HepG2 (cell line): ENCODE measurements at regions not wholly inside any gene's neighbourhood (a gene's known extent, or its start where the extent isn't known, plus 50 kb on each side); places are given as distances from the start of the nearest gene placed in this dataset.

Source experiments
- ATAC-seq: fragments of 200-7000 bp; cut with Tn5 transposase; 3 replicates; pipeline ENCODE4 v1.9.1; 2020; ENCODE audit warnings: mild to moderate bottlenecking, moderate library complexity
- BruUV-seq: library from RNA; stranded (reverse); fragments of 400-500 nt; replicated peaks from 2 replicates; lab custom pipeline; 2021; lab: Mats Ljungman, UMichigan
- CTCF ChIA-PET: fragments of 300-600 bp; formaldehyde crosslinking; extraction: SDS; loops from one replicate; lab custom pipeline; 2021; ENCODE audit warnings: low total read pairs, inconsistent platforms, low intra/inter-chr PET ratio; lab: Yijun Ruan, JAX
- POLR2A ChIA-PET: fragments of 350-600 bp; sonication (Branson Sonifier 250); formaldehyde crosslinking; loops from one replicate; lab custom pipeline; 2020; ENCODE audit warnings: antibody characterized with exemption, inconsistent platforms; lab: Yijun Ruan, JAX
- DNase-seq: peaks from one replicate; pipeline ENCODE4 v3.0.0-alpha.2; 2015; ENCODE audit warnings: low spot score
- FAIRE-seq: peaks from 3 replicates; lab custom pipeline; 2011; peaks lifted over from hg19 to GRCh38; lab: Jason Lieb, UNC
- H2AFZ ChIP-seq: one replicate; pipeline ENCODE4 v1.6.1; 2011; ENCODE audit warnings: low read length, inconsistent platforms
- H3K27ac ChIP-seq: fragments of 300-600 bp; 3 replicates; pipeline ENCODE4 v1.8.0; 2011; ENCODE audit warnings: mixed run types, mild to moderate bottlenecking, mixed read lengths, low read length, inconsistent platforms; ENCODE audit not compliant: insufficient read depth; ENCODE audit errors: extremely low read length
- H3K27me3 ChIP-seq, 2 experiments: fragments of 200-600 bp in 1 of 2; 2 replicates in 1 of 2; 3 replicates in 1 of 2; pipeline versions ENCODE4 v1.6.0 to v1.8.0; 2011; ENCODE audit warnings: low read length in 2 of 2, mild to moderate bottlenecking in 2 of 2, moderate library complexity in 2 of 2, inconsistent platforms in 1 of 2; ENCODE audit not compliant: insufficient read depth in 2 of 2, control insufficient read depth in 1 of 2
- H3K36me3 ChIP-seq, 2 experiments: fragments of 200-600 bp in 1 of 2; replicated peaks in 1 of 2; 2 replicates in 1 of 2; 3 replicates in 1 of 2; pipeline versions ENCODE4 v1.5.1 to v1.8.0; 2011; ENCODE audit warnings: low read length in 2 of 2, inconsistent platforms in 1 of 2; ENCODE audit not compliant: insufficient read depth in 2 of 2, control insufficient read depth in 1 of 2
- H3K4me1 ChIP-seq: 2 replicates; pipeline ENCODE4 v1.5.1; 2012; ENCODE audit warnings: low read length, inconsistent platforms; ENCODE audit not compliant: insufficient read depth
- H3K4me2 ChIP-seq: 2 replicates; pipeline ENCODE4 v1.6.0; 2011; ENCODE audit warnings: low read depth, low read length, inconsistent platforms
- H3K4me3 ChIP-seq, 3 experiments: fragments of 200-600 bp in 1 of 3; sonication (generic), shearing (Covaris generic) in 1 of 3; replicated peaks in 1 of 3; 2 replicates each; pipeline ENCODE4 v1.5.1; 2011 to 2016; ENCODE audit warnings: low read length in 3 of 3, inconsistent platforms in 2 of 3, low read depth in 2 of 3, mild to moderate bottlenecking in 2 of 3, control low read depth in 1 of 3, mixed read lengths in 1 of 3; ENCODE audit not compliant: insufficient read depth in 1 of 3
- H3K79me2 ChIP-seq: one replicate; pipeline ENCODE4 v1.6.1; 2011; ENCODE audit warnings: low read length, inconsistent platforms; ENCODE audit not compliant: insufficient read depth
- H3K9ac ChIP-seq: 2 replicates; pipeline ENCODE4 v1.6.0; 2011; ENCODE audit warnings: mild to moderate bottlenecking, low read depth, low read length, inconsistent platforms; ENCODE audit not compliant: insufficient read depth
- H3K9me3 ChIP-seq: 2 replicates; pipeline ENCODE4 v1.5.1; 2012; ENCODE audit warnings: mild to moderate bottlenecking, low read length
- H4K20me1 ChIP-seq: 2 replicates; pipeline ENCODE4 v1.6.0; 2011; ENCODE audit warnings: inconsistent platforms, mild to moderate bottlenecking, low read length, moderate library complexity; ENCODE audit not compliant: insufficient read depth
- EED ChIP-seq: sonication (generic); formaldehyde crosslinking; IDR thresholded peaks from 2 replicates; pipeline ENCODE4 v1.5.0; 2020; ENCODE audit warnings: mild to moderate bottlenecking, missing genetic modification reagents
- ELF4 ChIP-seq: sonication (generic); formaldehyde crosslinking; IDR thresholded peaks from 2 replicates; pipeline ENCODE4 v1.5.0; 2020; ENCODE audit warnings: missing genetic modification reagents, mild to moderate bottlenecking, moderate library complexity, borderline replicate concordance
- GTF2F1 ChIP-seq: fragments of 150-350 bp; IDR thresholded peaks from 2 replicates; pipeline ENCODE4 v1.6.1; 2014; ENCODE audit warnings: low read length
- HDAC6 ChIP-seq: fragments of 200-600 bp; sonication (generic); IDR thresholded peaks from 2 replicates; pipeline ENCODE4 v1.7.0; 2017; ENCODE audit warnings: mild to moderate bottlenecking, antibody characterized with exemption, low read length, low read depth
- MTA3 ChIP-seq: sonication (generic); formaldehyde crosslinking; IDR thresholded peaks from 2 replicates; pipeline ENCODE4 v1.4.0; 2020; ENCODE audit warnings: missing genetic modification reagents
- PCBP2 ChIP-seq: fragments of 200-400 bp; formaldehyde crosslinking; optimal IDR thresholded peaks from 2 replicates; pipeline ENCODE3; 2018; ENCODE audit warnings: low read length, low read depth; ENCODE audit not compliant: poor library complexity, severe bottlenecking
- PTBP1 ChIP-seq: fragments of 200-400 bp; formaldehyde crosslinking; IDR thresholded peaks from 2 replicates; pipeline ENCODE4 v1.6.1; 2018; ENCODE audit warnings: low read length, low read depth; ENCODE audit not compliant: poor library complexity, severe bottlenecking
- RELA ChIP-seq: sonication (generic); formaldehyde crosslinking; IDR thresholded peaks from 2 replicates; pipeline ENCODE4 v1.4.0; 2020; ENCODE audit warnings: missing genetic modification reagents
- RERE ChIP-seq: IDR thresholded peaks from 2 replicates; pipeline ENCODE4 v1.6.1; 2016; ENCODE audit warnings: low read depth, missing genetic modification reagents, missing compliant biosample characterization
- SNAPC2 ChIP-seq: sonication (generic); formaldehyde crosslinking; IDR thresholded peaks from 2 replicates; pipeline ENCODE4 v1.8.1; 2022; ENCODE audit warnings: mild to moderate bottlenecking, missing genetic modification reagents
- SOX5 ChIP-seq: IDR thresholded peaks from 2 replicates; pipeline ENCODE4 v1.6.1; 2016; ENCODE audit warnings: borderline replicate concordance
- ZKSCAN1 ChIP-seq: fragments of 150-350 bp; IDR thresholded peaks from 2 replicates; pipeline ENCODE4 v1.6.1; 2014; ENCODE audit warnings: low read length
- ZNF280D ChIP-seq: sonication (generic); formaldehyde crosslinking; IDR thresholded peaks from 2 replicates; pipeline ENCODE4 v1.5.1; 2020; ENCODE audit warnings: mild to moderate bottlenecking, missing genetic modification reagents
- ZNF34 ChIP-seq: sonication (generic); formaldehyde crosslinking; IDR thresholded peaks from 2 replicates; pipeline ENCODE4 v1.4.0; 2020; ENCODE audit warnings: mild to moderate bottlenecking, missing genetic modification reagents, borderline replicate concordance
- ZNF577 ChIP-seq: sonication (generic); formaldehyde crosslinking; IDR thresholded peaks from 2 replicates; pipeline ENCODE4 v1.4.0; 2020; ENCODE audit warnings: mild to moderate bottlenecking, low read depth, missing genetic modification reagents, borderline replicate concordance
- WGBS: methylation state at CpG from one replicate; pipeline ENCODE4 v1.1.6; 2017; ENCODE audit warnings: low lambda C conversion rate; 5-methylcytosine and 5-hydroxymethylcytosine counted together
- in situ Hi-C: cut with HindIII; loops from 2 replicates; pipeline ENCODE4 v1.10.0; 2017; ENCODE audit warnings: low pct_unique_long_range_greater_than_20kb; ENCODE audit not compliant: extremely low pct_ligation_motif_present
- intact Hi-C: fragments of 100-400 bp; cut with micrococcal nuclease; formaldehyde crosslinking; loops from one replicate; pipeline ENCODE4 v1.10.0; 2022; ENCODE audit not compliant: unreplicated experiment

DNA sequence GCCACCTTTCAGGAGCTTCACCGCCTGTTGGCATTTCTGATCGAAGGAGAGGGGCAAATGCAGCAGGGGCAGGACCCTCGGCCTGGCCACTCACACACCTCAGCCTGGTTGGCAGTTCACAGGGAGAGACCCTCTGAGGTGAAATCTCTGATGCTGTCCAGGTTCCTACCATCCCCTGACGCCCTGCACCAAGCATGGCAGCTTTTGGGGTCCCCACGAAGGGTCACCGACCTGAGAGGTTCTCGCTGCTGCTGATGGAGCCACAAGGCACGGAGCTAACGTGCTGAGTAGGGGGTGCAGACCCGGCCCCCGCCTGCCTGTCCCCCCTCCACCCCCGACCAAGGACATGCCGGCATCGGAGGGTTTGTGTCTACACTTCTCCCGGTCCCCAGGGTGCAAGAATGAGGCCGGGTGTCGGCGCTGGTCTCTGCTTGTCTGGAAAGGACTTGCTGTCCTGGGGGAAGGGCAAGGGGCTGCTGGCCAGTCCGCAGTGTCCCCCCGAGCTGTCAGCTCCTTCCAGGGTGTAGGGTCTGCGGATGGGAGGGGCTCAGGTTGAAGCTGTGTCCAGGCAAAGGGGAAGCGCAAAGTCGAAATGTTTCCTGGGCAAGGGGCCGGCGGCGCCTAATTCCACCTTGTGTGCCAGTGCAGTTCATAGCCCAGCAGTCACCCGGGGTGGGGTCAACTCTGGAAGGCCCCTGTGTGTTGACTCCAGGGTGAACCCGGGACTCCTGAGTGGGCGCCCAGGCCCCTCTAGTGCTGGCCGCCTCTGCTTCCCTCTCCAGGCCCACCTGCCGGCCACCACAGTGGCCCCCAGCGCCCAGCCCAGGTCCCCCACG, 132.6 kb downstream of the DNAJB6 start (continued):
- no peak for TF ChIP-seq ZNF280D (CRISPR knock-in tag)
- TF ChIP-seq ELF4 (CRISPR knock-in tag) = no peak
- no peak for TF ChIP-seq PTBP1
- no peak for TF ChIP-seq ZKSCAN1
- no peak for TF ChIP-seq SOX5 (CRISPR knock-in tag)
- no peak for TF ChIP-seq PCBP2
- TF ChIP-seq EED (CRISPR knock-in tag) = no peak

DNA sequence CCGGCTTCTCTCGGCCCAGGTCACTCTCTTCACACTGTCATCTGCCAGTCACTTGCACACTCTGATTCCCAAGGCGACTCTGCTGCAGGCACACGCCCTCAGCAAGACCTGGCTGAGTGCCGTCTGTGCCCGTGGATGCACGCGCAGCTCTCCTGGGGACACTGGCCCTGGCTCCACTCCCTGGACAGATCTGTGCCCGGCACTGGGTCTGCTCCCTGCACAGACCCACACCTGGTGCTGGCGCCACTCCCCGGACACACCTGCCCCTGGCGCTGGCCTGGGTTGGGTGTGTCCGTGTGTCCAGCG, 133.2 kb downstream of the DNAJB6 start:
- intact Hi-C loops = no loop called here
- H3K4me3 ChIP-seq = no peak overlapping the region
- BruUV-seq = no TSS peak
- ATAC-seq = no peak
- no peak overlapping the region for H3K9ac ChIP-seq
- no peaks in the 10 kb centered on the region for H4K20me1 ChIP-seq
- WGBS = 68% methylated on average over 11 of the region's 14 CpGs
- ChIA-PET POLR2A (no interaction called here), CTCF (no interaction called here)
- no peak overlapping the region for H3K27ac ChIP-seq
- H3K4me1 ChIP-seq = peaks cover 8% of the 10 kb centered on the region; the same call in 1 of the 2 replicates
- no peak for DNase-seq
- H2AFZ ChIP-seq = no peak overlapping the region
- peaks cover 5 to 53% of the 10 kb centered on the region in 2 experiments; a peak in 4 of 5 replicates for H3K27me3 ChIP-seq
- no peaks in the 10 kb centered on the region for H3K79me2 ChIP-seq
- H3K9me3 ChIP-seq = peaks cover 13% of the 10 kb centered on the region
- in situ Hi-C loops = no loop called here
- no peaks in the 10 kb centered on the region for H3K36me3 ChIP-seq
- H3K4me2 ChIP-seq = no peak overlapping the region
- no peak for FAIRE-seq
- TF ChIP-seq RELA (CRISPR knock-in tag) (no peak), GTF2F1 (no peak), HDAC6 (no peak), SNAPC2 (CRISPR knock-in tag) (no peak), MTA3 (no peak), RERE (CRISPR knock-in tag) (no peak), ZNF577 (CRISPR knock-in tag) (no peak), ZNF34 (CRISPR knock-in tag) (no peak)
